HCT116 (cell line): ENCODE measurements at regions not wholly inside any gene's neighbourhood (a gene's known extent, or its start where the extent isn't known, plus 50 kb on each side); places are given as distances from the start of the nearest gene placed in this dataset.

Experiments used
- ATAC-seq: fragments of 200-7000 bp; cut with Tn5 transposase; 2 replicates; pipeline ENCODE4 v1.9.1; 2020; ENCODE audit warnings: mild to moderate bottlenecking, moderate library complexity
- BruUV-seq: library from RNA; stranded (reverse); fragments of 400-500 nt; replicated peaks from 2 replicates; lab custom pipeline; 2021; lab: Mats Ljungman, UMichigan
- CTCF ChIA-PET: fragments of 300-600 bp; sonication (Branson Sonifier 250); formaldehyde crosslinking; loops from one replicate; lab custom pipeline; 2021; ENCODE audit warnings: antibody characterized with exemption; lab: Charles Lee
- POLR2A ChIA-PET: fragments of 300-600, 350-600 bp; sonication (Branson Sonifier 250); formaldehyde crosslinking; loops from one replicate; lab custom pipeline; 2021; ENCODE audit warnings: antibody characterized with exemption; lab: Charles Lee
- RAD21 ChIA-PET, 2 experiments: fragments of 300-600 bp; sonication (Branson Sonifier 250); formaldehyde crosslinking; loops; one replicate each; lab custom pipeline; 2023; ENCODE audit warnings: low total read pairs in 2 of 2; ENCODE audit not compliant: uncharacterized antibody in 2 of 2, unreplicated experiment in 2 of 2, low non-redundant PET in 1 of 2; lab: Charles Lee
- DNase-seq: peaks from one replicate; pipeline ENCODE4 v3.0.0-alpha.2; 2010; ENCODE audit warnings: low read depth, low spot score
- H2AFZ ChIP-seq: fragments of 200-600 bp; shearing (Covaris generic), sonication (generic); 2 replicates; pipeline ENCODE4 v1.6.1; 2017; ENCODE audit warnings: low read depth, mixed run types, mixed read lengths, antibody characterized with exemption, low read length; ENCODE audit not compliant: poor library complexity, severe bottlenecking
- H3K27ac ChIP-seq: 2 replicates; pipeline ENCODE4 v1.5.1; 2012; ENCODE audit warnings: low read depth, low read length
- H3K27me3 ChIP-seq: fragments of 200-600 bp; sonication (generic); 2 replicates; pipeline ENCODE4 v1.6.1; 2016; ENCODE audit warnings: mixed run types, low read length, mixed read lengths; ENCODE audit not compliant: insufficient read depth
- H3K36me3 ChIP-seq, 2 experiments: fragments of 200-500 bp in 1 of 2; fragments of 200-600 bp in 1 of 2; sonication (Bioruptor generic) in 1 of 2; sonication (generic) in 1 of 2; 2 replicates each; pipeline versions ENCODE4 v1.5.1 to v1.6.1; 2014 to 2016; ENCODE audit warnings: low read length in 2 of 2, inconsistent platforms in 1 of 2, mixed read lengths in 1 of 2, mixed run types in 1 of 2; ENCODE audit not compliant: insufficient read depth in 2 of 2, control insufficient read depth in 1 of 2
- H3K4me1 ChIP-seq, 2 experiments: fragments of 200-600 bp in 1 of 2; sonication (generic) in 1 of 2; 2 replicates each; pipeline versions ENCODE4 v1.5.1 to v1.6.1; 2012 to 2017; ENCODE audit warnings: low read length in 2 of 2, inconsistent platforms in 1 of 2, mild to moderate bottlenecking in 1 of 2, mixed read lengths in 1 of 2, mixed run types in 1 of 2, moderate library complexity in 1 of 2; ENCODE audit not compliant: insufficient read depth in 2 of 2, control insufficient read depth in 1 of 2
- H3K4me2 ChIP-seq: fragments of 200-600 bp; sonication (generic); 2 replicates; pipeline ENCODE4 v1.6.1; 2017; ENCODE audit warnings: mixed run types, low read length, mixed read lengths
- H3K4me3 ChIP-seq, 2 experiments: fragments of 200-600 bp in 1 of 2; sonication (generic) in 1 of 2; replicated peaks in 1 of 2; 2 replicates each; pipeline ENCODE4 v1.5.1; 2011 to 2016; ENCODE audit warnings: low read length in 2 of 2, control low read depth in 1 of 2, low read depth in 1 of 2, mild to moderate bottlenecking in 1 of 2, mixed read lengths in 1 of 2, mixed run types in 1 of 2
- H3K79me2 ChIP-seq: fragments of 200-600 bp; sonication (generic); 2 replicates; pipeline ENCODE4 v1.6.1; 2017; ENCODE audit warnings: mild to moderate bottlenecking, mixed run types, low read length, moderate library complexity, mixed read lengths; ENCODE audit not compliant: insufficient read depth
- H3K9ac ChIP-seq: fragments of 200-600 bp; sonication (generic); 2 replicates; pipeline ENCODE4 v1.6.1; 2016; ENCODE audit warnings: low read length, mixed read lengths
- H3K9me2 ChIP-seq: fragments of 200-600 bp; sonication (generic), shearing (Covaris generic); 2 replicates; pipeline ENCODE4 v1.6.1; 2017; ENCODE audit warnings: mixed run types, mild to moderate bottlenecking, moderate library complexity; ENCODE audit not compliant: insufficient read depth
- H3K9me3 ChIP-seq, 2 experiments: fragments of 200-500 bp in 1 of 2; fragments of 200-600 bp in 1 of 2; sonication (Bioruptor generic) in 1 of 2; sonication (generic) in 1 of 2; 2 replicates each; pipeline ENCODE4 v1.6.1; 2014 to 2017; ENCODE audit warnings: low read length in 2 of 2, mixed read lengths in 2 of 2, inconsistent platforms in 1 of 2, low read depth in 1 of 2, mild to moderate bottlenecking in 1 of 2, mixed run types in 1 of 2, moderate library complexity in 1 of 2; ENCODE audit not compliant: control insufficient read depth in 1 of 2, insufficient read depth in 1 of 2
- H4K20me1 ChIP-seq: fragments of 200-600 bp; sonication (generic), shearing (Covaris generic); 2 replicates; pipeline ENCODE4 v1.6.1; 2017; ENCODE audit warnings: mixed run types, mild to moderate bottlenecking, moderate library complexity; ENCODE audit not compliant: insufficient read depth
- CBX3 ChIP-seq: IDR thresholded peaks from 2 replicates; pipeline ENCODE4 v1.6.1; 2012; ENCODE audit warnings: low read depth
- CEBPB ChIP-seq: IDR thresholded peaks from 2 replicates; pipeline ENCODE4 v1.6.1; 2012; ENCODE audit warnings: low read depth
- EGR1 ChIP-seq: IDR thresholded peaks from 2 replicates; pipeline ENCODE4 v1.6.1; 2012; ENCODE audit warnings: low read depth
- EZH2 ChIP-seq: fragments of 200-600 bp; sonication (generic); IDR thresholded peaks from 2 replicates; pipeline ENCODE4 v1.6.1; 2017; ENCODE audit warnings: antibody characterized with exemption, mixed run types
- EZH2phosphoT487 ChIP-seq: fragments of 200-600 bp; IDR thresholded peaks from 2 replicates; pipeline ENCODE4 v1.6.1; 2018; ENCODE audit warnings: antibody characterized with exemption, borderline replicate concordance
- JUND ChIP-seq: IDR thresholded peaks from 2 replicates; pipeline ENCODE4 v1.6.1; 2012
- POLR2A ChIP-seq: IDR thresholded peaks from 2 replicates; pipeline ENCODE4 v1.7.0; 2011; ENCODE audit warnings: borderline replicate concordance; ENCODE audit not compliant: insufficient read depth, insufficient read length; ENCODE audit errors: extremely low read depth
- POLR2AphosphoS5 ChIP-seq: IDR thresholded peaks from 2 replicates; pipeline ENCODE4 v1.6.1; 2011; ENCODE audit warnings: mild to moderate bottlenecking, low read depth, low read length, moderate library complexity
- RAD21 ChIP-seq: IDR thresholded peaks from 2 replicates; pipeline ENCODE4 v1.6.1; 2012; ENCODE audit warnings: low read depth, mild to moderate bottlenecking
- SIN3A ChIP-seq: IDR thresholded peaks from 2 replicates; pipeline ENCODE4 v1.6.1; 2012; ENCODE audit warnings: low read depth
- SP1 ChIP-seq: IDR thresholded peaks from 2 replicates; pipeline ENCODE4 v1.6.1; 2012; ENCODE audit warnings: low read depth
- SRF ChIP-seq: IDR thresholded peaks from 2 replicates; pipeline ENCODE4 v1.6.1; 2012; ENCODE audit warnings: low read depth
- YY1 ChIP-seq: IDR thresholded peaks from 2 replicates; pipeline ENCODE4 v1.6.1; 2011; ENCODE audit warnings: low read length, low read depth, moderate library complexity, mild to moderate bottlenecking; ENCODE audit not compliant: insufficient replicate concordance; ENCODE audit errors: extremely low read depth
- ZFX ChIP-seq: fragments of 450-650 bp; IDR thresholded peaks from 2 replicates; pipeline ENCODE4 v1.6.1; 2017
- ZNF274 ChIP-seq: fragments of 200-500 bp; sonication (Bioruptor generic); IDR thresholded peaks from 2 replicates; pipeline ENCODE4 v1.6.1; 2014; ENCODE audit warnings: mild to moderate bottlenecking, low read depth, low read length, inconsistent platforms
- intact Hi-C: fragments of 100-400 bp; cut with micrococcal nuclease; formaldehyde crosslinking; loops from 2 replicates; pipeline ENCODE4 v1.10.0; 2022
- TF ChIP-seq, protein P1 (sequence below): IDR thresholded peaks from 2 replicates; pipeline ENCODE4 v1.6.1; 2012; ENCODE audit warnings: low read depth
- TF ChIP-seq, protein P2 (sequence below): IDR thresholded peaks from 2 replicates; pipeline ENCODE4 v1.6.1; 2012
- TF ChIP-seq, protein P3 (sequence below): IDR thresholded peaks from 2 replicates; pipeline ENCODE4 v1.6.1; 2012
- TF ChIP-seq, protein P4 (sequence below): IDR thresholded peaks from 2 replicates; pipeline ENCODE4 v1.6.1; 2011; ENCODE audit warnings: mild to moderate bottlenecking, low read length, moderate library complexity; ENCODE audit not compliant: insufficient replicate concordance; ENCODE audit errors: extremely low read depth
- TF ChIP-seq, protein P5 (sequence below), 3 experiments: fragments of 200-600 bp in 1 of 3; sonication (generic) in 1 of 3; IDR thresholded peaks in 2 of 3; conservative IDR thresholded peaks in 1 of 3; 2 replicates each; pipeline ENCODE4 v1.5.1; 2012 to 2017; ENCODE audit warnings: low read depth in 2 of 3, low read length in 2 of 3, antibody characterized with exemption in 1 of 3, borderline replicate concordance in 1 of 3, control low read depth in 1 of 3, mild to moderate bottlenecking in 1 of 3, mixed read lengths in 1 of 3, mixed run types in 1 of 3, moderate library complexity in 1 of 3; ENCODE audit not compliant: insufficient read depth in 1 of 3

DNA sequence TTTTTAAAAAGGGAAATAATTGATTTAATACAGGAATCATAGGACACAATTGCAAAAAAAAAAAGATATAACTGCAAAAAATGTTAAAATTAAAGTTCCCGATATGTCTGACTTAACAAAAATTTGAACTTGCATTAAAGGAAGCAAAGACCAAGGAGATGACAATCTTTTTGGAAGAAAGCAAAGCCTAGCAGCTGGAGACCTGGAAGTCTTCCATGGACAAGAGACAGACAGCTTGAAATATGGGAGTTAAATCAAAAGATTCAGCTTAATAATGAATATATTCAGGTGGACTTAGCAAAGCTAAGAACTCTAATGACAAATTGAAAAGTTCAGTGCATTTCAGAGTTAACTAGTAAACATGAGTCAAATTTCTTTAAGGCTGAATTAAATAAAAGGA lies 568.7 kb upstream of the RGMB start:
- Histone ChIP-seq H3K9me2 (no peaks in the 10 kb centered on the region), H4K20me1 (no peaks in the 10 kb centered on the region), H3K4me1 (no peaks in the 10 kb centered on the region), H3K4me2 (no peak overlapping the region), H3K36me3 (no peaks in the 10 kb centered on the region; a peak in 1 of 4 replicates), H3K9me3 (no peaks in the 10 kb centered on the region), H3K9ac (no peak overlapping the region), H3K27me3 (no peaks in the 10 kb centered on the region), H3K4me3 (no peak overlapping the region), H3K79me2 (no peaks in the 10 kb centered on the region), H3K27ac (no peak overlapping the region), H2AFZ (no peak overlapping the region)
- ChIA-PET RAD21 (no interaction called here), POLR2A (no interaction called here), CTCF (no interaction called here)
- DNase-seq (no peak), ATAC-seq (no peak)
- no peak for TF ChIP-seq CBX3
- no peak for TF ChIP-seq YY1
- TF ChIP-seq EZH2phosphoT487 = no peak
- TF ChIP-seq, protein P1, sequence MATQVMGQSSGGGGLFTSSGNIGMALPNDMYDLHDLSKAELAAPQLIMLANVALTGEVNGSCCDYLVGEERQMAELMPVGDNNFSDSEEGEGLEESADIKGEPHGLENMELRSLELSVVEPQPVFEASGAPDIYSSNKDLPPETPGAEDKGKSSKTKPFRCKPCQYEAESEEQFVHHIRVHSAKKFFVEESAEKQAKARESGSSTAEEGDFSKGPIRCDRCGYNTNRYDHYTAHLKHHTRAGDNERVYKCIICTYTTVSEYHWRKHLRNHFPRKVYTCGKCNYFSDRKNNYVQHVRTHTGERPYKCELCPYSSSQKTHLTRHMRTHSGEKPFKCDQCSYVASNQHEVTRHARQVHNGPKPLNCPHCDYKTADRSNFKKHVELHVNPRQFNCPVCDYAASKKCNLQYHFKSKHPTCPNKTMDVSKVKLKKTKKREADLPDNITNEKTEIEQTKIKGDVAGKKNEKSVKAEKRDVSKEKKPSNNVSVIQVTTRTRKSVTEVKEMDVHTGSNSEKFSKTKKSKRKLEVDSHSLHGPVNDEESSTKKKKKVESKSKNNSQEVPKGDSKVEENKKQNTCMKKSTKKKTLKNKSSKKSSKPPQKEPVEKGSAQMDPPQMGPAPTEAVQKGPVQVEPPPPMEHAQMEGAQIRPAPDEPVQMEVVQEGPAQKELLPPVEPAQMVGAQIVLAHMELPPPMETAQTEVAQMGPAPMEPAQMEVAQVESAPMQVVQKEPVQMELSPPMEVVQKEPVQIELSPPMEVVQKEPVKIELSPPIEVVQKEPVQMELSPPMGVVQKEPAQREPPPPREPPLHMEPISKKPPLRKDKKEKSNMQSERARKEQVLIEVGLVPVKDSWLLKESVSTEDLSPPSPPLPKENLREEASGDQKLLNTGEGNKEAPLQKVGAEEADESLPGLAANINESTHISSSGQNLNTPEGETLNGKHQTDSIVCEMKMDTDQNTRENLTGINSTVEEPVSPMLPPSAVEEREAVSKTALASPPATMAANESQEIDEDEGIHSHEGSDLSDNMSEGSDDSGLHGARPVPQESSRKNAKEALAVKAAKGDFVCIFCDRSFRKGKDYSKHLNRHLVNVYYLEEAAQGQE = no peak
- no peak for TF ChIP-seq POLR2A
- no peak for TF ChIP-seq EZH2
- TF ChIP-seq SP1 = no peak
- TF ChIP-seq EGR1 = no peak
- no peak for TF ChIP-seq POLR2AphosphoS5
- TF ChIP-seq, protein P2, sequence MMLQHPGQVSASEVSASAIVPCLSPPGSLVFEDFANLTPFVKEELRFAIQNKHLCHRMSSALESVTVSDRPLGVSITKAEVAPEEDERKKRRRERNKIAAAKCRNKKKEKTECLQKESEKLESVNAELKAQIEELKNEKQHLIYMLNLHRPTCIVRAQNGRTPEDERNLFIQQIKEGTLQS = no peak
- no peak for TF ChIP-seq ZNF274
- TF ChIP-seq ZFX = no peak
- TF ChIP-seq, protein P3, sequence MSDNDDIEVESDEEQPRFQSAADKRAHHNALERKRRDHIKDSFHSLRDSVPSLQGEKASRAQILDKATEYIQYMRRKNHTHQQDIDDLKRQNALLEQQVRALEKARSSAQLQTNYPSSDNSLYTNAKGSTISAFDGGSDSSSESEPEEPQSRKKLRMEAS = no peak
- TF ChIP-seq RAD21 = no peak
- no peak for TF ChIP-seq SRF
- TF ChIP-seq SIN3A = no peak
- no peak for TF ChIP-seq CEBPB
- TF ChIP-seq, protein P4, sequence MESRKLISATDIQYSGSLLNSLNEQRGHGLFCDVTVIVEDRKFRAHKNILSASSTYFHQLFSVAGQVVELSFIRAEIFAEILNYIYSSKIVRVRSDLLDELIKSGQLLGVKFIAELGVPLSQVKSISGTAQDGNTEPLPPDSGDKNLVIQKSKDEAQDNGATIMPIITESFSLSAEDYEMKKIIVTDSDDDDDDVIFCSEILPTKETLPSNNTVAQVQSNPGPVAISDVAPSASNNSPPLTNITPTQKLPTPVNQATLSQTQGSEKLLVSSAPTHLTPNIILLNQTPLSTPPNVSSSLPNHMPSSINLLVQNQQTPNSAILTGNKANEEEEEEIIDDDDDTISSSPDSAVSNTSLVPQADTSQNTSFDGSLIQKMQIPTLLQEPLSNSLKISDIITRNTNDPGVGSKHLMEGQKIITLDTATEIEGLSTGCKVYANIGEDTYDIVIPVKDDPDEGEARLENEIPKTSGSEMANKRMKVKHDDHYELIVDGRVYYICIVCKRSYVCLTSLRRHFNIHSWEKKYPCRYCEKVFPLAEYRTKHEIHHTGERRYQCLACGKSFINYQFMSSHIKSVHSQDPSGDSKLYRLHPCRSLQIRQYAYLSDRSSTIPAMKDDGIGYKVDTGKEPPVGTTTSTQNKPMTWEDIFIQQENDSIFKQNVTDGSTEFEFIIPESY = no peak
- TF ChIP-seq, protein P5, sequence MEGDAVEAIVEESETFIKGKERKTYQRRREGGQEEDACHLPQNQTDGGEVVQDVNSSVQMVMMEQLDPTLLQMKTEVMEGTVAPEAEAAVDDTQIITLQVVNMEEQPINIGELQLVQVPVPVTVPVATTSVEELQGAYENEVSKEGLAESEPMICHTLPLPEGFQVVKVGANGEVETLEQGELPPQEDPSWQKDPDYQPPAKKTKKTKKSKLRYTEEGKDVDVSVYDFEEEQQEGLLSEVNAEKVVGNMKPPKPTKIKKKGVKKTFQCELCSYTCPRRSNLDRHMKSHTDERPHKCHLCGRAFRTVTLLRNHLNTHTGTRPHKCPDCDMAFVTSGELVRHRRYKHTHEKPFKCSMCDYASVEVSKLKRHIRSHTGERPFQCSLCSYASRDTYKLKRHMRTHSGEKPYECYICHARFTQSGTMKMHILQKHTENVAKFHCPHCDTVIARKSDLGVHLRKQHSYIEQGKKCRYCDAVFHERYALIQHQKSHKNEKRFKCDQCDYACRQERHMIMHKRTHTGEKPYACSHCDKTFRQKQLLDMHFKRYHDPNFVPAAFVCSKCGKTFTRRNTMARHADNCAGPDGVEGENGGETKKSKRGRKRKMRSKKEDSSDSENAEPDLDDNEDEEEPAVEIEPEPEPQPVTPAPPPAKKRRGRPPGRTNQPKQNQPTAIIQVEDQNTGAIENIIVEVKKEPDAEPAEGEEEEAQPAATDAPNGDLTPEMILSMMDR (IDR thresholded peaks at IDR 0.05 in 2 of 3, conservative IDR thresholded peaks at IDR 0.05 in 1 of 3; ENCODE audit: borderline replicate concordance in 1 of 3, insufficient read depth in 1 of 3, low read depth in 2 of 3, low read length in 2 of 3) = no peak
- TF ChIP-seq JUND = no peak
- BruUV-seq = no TSS peak
- intact Hi-C loops = no loop called here
